ENCODE measurements at regions not wholly inside any gene's neighbourhood (a gene's known extent, or its start where the extent isn't known, plus 50 kb on each side); places are given as distances from the start of the nearest gene placed in this dataset.

DNA sequence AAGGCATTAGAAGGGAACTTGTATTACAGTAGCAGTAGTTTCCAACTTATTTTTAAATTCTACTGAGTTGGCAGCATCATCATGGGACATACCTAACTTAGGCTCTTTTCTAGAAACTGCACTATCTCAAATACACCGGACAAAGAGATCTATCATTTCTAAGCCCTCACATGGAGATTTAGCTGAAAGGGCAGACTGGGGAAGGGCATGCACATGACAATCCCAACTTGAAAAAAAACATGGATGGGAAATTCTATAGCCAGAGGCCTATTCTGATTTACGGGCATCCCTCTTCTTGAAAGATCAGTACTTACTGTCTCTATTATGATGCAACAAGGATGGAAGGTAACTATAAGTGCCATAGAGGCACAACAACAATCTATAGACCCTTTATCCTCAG lies 1328.6 kb downstream of the UQCRFS1 start:
- no peaks in the 10 kb centered on the region for H3K27me3 ChIP-seq
- H3K9me3 ChIP-seq, result no peaks in the 10 kb centered on the region
- no peak for DNase-seq
- no peaks in the 10 kb centered on the region for H3K36me3 ChIP-seq
- no peaks in the 10 kb centered on the region for H3K4me1 ChIP-seq
- no peak for ATAC-seq
- no peak overlapping the region for H3K27ac ChIP-seq
- TF ChIP-seq POLR2A (IDR thresholded peaks at IDR 0.05) (no peak), CTCF (IDR thresholded peaks at IDR 0.05) (no peak)
- intact Hi-C loops (cut with DNase I), result no loop called here
- WGBS, 4 donors, result 81 to 98% (median 85%) methylated on average over 2 of the region's 2 CpGs
- H3K4me3 ChIP-seq, result no peak overlapping the region

DNA sequence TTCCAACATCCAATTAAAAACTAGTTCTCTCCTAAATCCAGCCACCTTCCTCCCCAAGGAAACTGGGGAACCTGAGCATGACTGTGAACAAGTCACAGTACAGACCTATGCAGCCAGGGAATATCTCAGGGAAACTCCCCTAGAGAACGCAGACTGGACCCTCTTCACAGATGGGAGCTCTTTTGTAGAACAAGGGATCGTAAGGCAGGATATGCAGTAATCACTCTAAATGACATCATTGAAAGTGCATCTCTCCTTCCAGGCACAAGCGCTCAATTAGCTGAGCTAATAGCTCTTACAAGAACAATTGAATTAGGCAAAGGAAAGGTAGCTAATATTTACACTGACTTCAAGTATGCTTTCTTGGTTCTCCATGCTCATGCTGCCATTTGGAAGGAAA lies 1331.7 kb downstream of the UQCRFS1 start:
- no peak for TF ChIP-seq POLR2A (IDR thresholded peaks at IDR 0.05)
- no peak for TF ChIP-seq CTCF (IDR thresholded peaks at IDR 0.05)
- ATAC-seq, result no peak
- DNase-seq, result no peak
- intact Hi-C loops (cut with DNase I), result no loop called here
- Histone ChIP-seq H3K4me1 (no peaks in the 10 kb centered on the region), H3K4me3 (no peak overlapping the region), H3K36me3 (no peaks in the 10 kb centered on the region), H3K27me3 (no peaks in the 10 kb centered on the region), H3K9me3 (no peaks in the 10 kb centered on the region), H3K27ac (no peak overlapping the region)
- WGBS, 4 donors, result 82 to 88% (median 84%) methylated on average over 3 of the region's 3 CpGs

DNA sequence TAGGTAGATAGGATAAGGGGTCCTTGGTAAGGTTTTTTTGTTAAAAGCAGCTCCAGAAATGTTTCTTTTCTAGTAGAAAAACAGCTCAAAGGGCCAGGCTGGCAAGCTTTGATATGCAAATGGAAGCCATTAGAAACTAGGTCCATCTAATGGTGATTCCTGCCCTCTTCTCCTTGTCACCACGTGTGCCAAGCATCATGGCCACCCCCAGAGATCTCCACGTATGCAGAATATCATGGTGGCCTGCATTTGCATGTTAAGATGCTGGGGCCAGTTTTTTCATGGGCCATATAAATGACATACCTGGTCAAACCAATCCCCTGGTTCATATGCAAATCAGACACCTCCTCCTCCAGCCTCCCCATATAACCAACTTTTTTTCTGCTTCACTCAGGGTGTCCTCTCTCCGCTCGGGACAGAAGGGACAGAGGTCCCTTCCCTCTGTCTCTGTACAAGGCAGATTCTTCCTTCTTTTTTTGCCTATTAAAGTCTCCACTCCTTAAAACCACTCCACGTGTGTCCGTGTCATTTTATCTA lies 1335.9 kb downstream of the UQCRFS1 start:
- Histone ChIP-seq H3K27me3 (no peaks in the 10 kb centered on the region), H3K4me1 (no peaks in the 10 kb centered on the region), H3K9me3 (peaks cover 0 to 8% (median 0%) of the 10 kb centered on the region in 12 donors), H3K4me3 (no peak overlapping the region), H3K27ac (no peak overlapping the region), H3K36me3 (no peaks in the 10 kb centered on the region)
- WGBS, 4 donors, result 61 to 67% (median 65%) methylated on average over 6 of the region's 6 CpGs
- intact Hi-C loops (cut with DNase I), result no loop called here
- ATAC-seq (no peak), DNase-seq (no peak)
- no peak for TF ChIP-seq POLR2A (IDR thresholded peaks at IDR 0.05)
- no peak for TF ChIP-seq CTCF (IDR thresholded peaks at IDR 0.05)

DNA sequence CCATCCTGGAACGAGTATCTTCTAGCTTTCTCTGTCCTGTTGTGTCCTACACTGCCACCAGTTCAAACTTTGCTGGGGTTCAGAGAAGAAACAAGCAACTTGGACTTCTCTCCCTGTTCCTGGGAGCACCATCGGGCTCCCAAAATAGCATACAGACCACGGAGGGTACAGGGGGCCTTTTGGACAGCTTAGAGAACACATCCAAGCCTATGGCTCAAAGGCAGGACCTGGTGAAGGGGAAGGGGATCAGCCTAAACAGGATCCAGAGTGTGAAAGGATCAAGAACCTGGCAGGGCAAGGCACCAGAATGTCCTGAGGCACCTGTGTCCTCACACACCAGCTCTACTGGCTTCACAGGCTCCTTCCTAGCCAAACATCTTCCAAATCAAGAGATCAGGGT lies 1336.5 kb downstream of the UQCRFS1 start:
- ATAC-seq, result no peak
- intact Hi-C loops (cut with DNase I), result no loop called here
- 44 to 64% (median 52%) methylated on average over 3 of the region's 3 CpGs for WGBS, 4 donors

More for the DNA sequence above, 1336.5 kb downstream of the UQCRFS1 start:
- Histone ChIP-seq H3K36me3 (no peaks in the 10 kb centered on the region), H3K9me3 (peaks cover 0 to 8% (median 0%) of the 10 kb centered on the region in 12 donors), H3K27me3 (no peaks in the 10 kb centered on the region), H3K4me1 (no peaks in the 10 kb centered on the region), H3K4me3 (no peak overlapping the region), H3K27ac (no peak overlapping the region)
- no peak for DNase-seq
- TF ChIP-seq CTCF (IDR thresholded peaks at IDR 0.05), result no peak
- TF ChIP-seq POLR2A (IDR thresholded peaks at IDR 0.05), result no peak

Measured in heart left ventricle (tissue), 16 donors.